ENCODE measurements at regions not wholly inside any gene's neighbourhood (a gene's known extent, or its start where the extent isn't known, plus 50 kb on each side); places are given as distances from the start of the nearest gene placed in this dataset.

DNA sequence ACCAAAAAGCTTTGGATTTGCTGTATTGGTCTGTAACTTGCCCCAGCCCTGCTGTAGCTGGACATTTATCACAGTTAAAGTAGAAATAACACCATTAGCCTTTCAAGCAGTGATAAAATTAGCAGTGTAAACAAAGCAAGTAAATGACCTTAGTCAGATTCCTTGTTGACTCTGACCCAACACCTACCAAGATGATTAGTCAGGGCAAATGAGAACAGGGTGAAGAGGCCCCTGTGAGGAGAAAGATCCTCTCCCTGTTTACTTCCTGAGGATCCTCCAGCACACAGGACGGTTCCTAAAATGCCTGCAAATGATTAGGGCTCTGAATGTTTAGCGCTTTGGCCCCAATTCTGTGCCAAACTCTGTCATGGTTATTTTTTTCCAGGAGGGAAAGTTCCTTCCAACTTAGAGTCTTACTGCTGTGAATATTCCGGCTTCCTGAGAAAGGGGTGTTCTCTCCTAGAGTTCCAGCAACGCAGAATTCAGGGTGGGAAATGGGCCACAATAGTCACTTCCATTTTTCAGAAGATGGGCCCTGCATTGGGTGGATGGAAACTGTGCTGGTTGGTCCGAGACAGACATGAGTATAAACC is 259.0 kb upstream of the MYOCD start:
- ATAC-seq (peak; percentile 34 to 54), DNase-seq (no peak)
- no peak overlapping the region for H3K4me3 ChIP-seq
- no peaks in the 10 kb centered on the region for H3K9me3 ChIP-seq
- intact Hi-C loops (cut with DNase I): no loop called here
- H3K27ac ChIP-seq: no peak overlapping the region
- no peaks in the 10 kb centered on the region for H3K36me3 ChIP-seq
- H3K4me1 ChIP-seq: no peaks in the 10 kb centered on the region
- TF ChIP-seq, protein P1, sequence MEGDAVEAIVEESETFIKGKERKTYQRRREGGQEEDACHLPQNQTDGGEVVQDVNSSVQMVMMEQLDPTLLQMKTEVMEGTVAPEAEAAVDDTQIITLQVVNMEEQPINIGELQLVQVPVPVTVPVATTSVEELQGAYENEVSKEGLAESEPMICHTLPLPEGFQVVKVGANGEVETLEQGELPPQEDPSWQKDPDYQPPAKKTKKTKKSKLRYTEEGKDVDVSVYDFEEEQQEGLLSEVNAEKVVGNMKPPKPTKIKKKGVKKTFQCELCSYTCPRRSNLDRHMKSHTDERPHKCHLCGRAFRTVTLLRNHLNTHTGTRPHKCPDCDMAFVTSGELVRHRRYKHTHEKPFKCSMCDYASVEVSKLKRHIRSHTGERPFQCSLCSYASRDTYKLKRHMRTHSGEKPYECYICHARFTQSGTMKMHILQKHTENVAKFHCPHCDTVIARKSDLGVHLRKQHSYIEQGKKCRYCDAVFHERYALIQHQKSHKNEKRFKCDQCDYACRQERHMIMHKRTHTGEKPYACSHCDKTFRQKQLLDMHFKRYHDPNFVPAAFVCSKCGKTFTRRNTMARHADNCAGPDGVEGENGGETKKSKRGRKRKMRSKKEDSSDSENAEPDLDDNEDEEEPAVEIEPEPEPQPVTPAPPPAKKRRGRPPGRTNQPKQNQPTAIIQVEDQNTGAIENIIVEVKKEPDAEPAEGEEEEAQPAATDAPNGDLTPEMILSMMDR (IDR thresholded peaks at IDR 0.05): no peak
- no peaks in the 10 kb centered on the region for H3K27me3 ChIP-seq (ENCODE audit: low read depth)

DNA sequence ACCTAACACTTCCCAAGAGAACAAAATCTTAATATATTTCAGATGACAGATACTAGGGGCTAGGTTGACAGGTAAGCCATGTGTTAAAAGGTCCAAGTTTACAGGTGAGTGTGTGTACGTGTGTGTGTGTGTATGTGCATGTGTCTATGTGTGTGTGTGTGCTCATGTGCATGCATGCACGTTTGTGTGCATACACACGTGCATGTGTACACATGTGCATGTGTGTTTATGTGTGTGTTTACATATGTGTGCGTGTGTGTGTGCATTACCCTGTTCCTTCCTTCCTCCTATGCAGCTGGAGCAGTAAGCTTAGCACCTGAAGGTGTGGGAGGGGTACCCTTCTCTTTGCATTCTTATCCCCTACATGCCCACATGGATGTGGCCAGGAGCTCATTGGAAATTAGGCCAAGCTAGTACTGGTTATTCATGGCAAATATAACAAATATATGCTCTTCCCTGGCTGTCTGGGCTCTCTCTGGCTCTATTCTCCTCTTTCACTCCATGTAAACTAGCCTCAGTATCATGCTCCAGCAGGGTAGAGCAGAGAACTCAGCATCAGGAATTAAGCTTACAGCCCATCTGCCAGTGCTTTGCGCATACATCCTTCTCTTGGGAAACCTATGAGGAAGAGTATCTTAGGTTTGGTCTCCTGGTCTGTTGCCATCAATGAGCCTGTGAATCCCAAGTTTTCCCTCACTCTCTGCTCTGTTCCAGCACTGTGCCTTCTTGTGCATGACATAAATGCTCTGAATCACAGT is 258.0 kb upstream of the MYOCD start:
- Histone ChIP-seq H3K27me3 (ENCODE audit: low read depth) (no peaks in the 10 kb centered on the region), H3K36me3 (no peaks in the 10 kb centered on the region), H3K9me3 (no peaks in the 10 kb centered on the region), H3K4me3 (no peak overlapping the region), H3K4me1 (no peaks in the 10 kb centered on the region), H3K27ac (no peak overlapping the region)
- ATAC-seq (no peak), DNase-seq (no peak)
- intact Hi-C loops (cut with DNase I): no loop called here
- TF ChIP-seq, protein P1 (IDR thresholded peaks at IDR 0.05): no peak

DNA sequence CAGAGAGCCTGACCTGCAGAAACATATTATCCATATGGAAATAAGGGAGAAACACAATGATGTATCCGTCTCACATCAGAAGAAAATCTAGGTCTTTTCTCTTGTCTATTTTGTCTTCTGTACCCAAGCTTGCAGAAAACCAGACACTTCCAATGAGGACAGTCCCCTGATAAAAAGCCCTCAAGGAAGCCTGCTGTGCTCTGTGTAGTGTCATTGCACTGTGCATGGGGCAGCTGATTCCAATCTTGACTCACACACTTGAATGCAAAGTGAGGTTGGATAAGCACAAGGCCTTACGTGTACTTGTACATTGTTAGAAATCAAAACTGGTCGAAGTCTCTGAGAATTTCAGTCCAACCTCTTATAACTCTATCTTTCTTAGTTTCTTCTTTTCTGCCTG is 256.6 kb upstream of the MYOCD start:
- no peak for ATAC-seq
- Histone ChIP-seq H3K4me3 (no peak overlapping the region), H3K9me3 (no peaks in the 10 kb centered on the region), H3K4me1 (no peaks in the 10 kb centered on the region), H3K27me3 (ENCODE audit: low read depth) (no peaks in the 10 kb centered on the region), H3K27ac (no peak overlapping the region), H3K36me3 (no peaks in the 10 kb centered on the region)
- DNase-seq: no peak
- TF ChIP-seq, protein P1 (IDR thresholded peaks at IDR 0.05): no peak
- intact Hi-C loops (cut with DNase I): no loop called here

DNA sequence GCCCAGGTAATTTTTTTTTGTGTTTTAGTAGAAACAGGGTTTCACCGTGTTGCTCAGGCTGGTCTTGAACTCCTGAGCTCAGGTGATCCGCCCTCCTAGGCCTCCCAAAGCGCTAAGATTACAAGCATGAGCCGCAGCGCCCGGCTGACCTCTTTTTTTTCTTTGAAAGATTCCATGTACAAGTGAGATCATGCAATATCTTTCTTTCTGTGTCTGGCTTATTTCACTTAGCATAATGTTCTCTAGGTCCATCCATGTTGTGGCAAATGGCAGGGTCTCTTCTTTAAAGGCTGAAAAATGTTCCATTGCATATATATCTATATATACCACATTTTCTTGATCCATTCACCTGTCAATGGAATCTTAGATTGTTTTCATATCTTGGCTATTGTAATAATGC is 255.0 kb upstream of the MYOCD start:
- Histone ChIP-seq H3K4me1 (no peaks in the 10 kb centered on the region), H3K27ac (no peak overlapping the region), H3K36me3 (no peaks in the 10 kb centered on the region), H3K9me3 (no peaks in the 10 kb centered on the region), H3K27me3 (ENCODE audit: low read depth) (no peaks in the 10 kb centered on the region), H3K4me3 (no peak overlapping the region)
- ATAC-seq (no peak), DNase-seq (no peak)
- TF ChIP-seq, protein P1 (IDR thresholded peaks at IDR 0.05): no peak
- intact Hi-C loops (cut with DNase I): no loop called here

DNA sequence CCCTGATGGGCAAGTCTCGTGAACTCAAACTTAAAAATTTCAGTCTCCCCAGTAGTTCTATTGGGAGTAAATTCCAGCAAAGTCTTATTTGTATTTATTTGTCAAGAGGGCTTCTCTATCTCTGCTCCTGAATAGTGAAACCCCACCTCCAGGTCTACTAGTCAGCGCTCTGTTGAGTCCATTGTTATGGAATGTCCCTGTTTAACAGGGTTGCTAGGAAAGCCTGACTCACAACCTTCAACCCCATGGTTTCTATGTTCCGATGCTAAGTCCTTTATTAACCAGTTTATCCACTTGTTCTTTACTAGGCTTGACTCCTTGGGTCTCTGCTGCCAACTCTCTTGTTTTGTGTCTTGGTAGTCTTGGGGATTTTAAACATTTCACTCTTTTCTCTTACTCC is 250.7 kb upstream of the MYOCD start:
- no peak overlapping the region for H3K27ac ChIP-seq
- H3K9me3 ChIP-seq: no peaks in the 10 kb centered on the region
- no peaks in the 10 kb centered on the region for H3K4me1 ChIP-seq
- H3K4me3 ChIP-seq: no peak overlapping the region
- no peaks in the 10 kb centered on the region for H3K36me3 ChIP-seq
- ATAC-seq: peak in 1 of 2 donors; percentile 37
- TF ChIP-seq, protein P1 (IDR thresholded peaks at IDR 0.05): no peak
- no peaks in the 10 kb centered on the region for H3K27me3 ChIP-seq (ENCODE audit: low read depth)
- DNase-seq: no peak
- intact Hi-C loops (cut with DNase I): no loop called here

Measured in lower lobe of right lung (tissue), 2 donors.